SIG-M5 treated with dmso at 0.1 percent for 504 hours (cell line): ENCODE measurements at regions not wholly inside any gene's neighbourhood (a gene's known extent, or its start where the extent isn't known, plus 50 kb on each side); places are given as distances from the start of the nearest gene placed in this dataset.

Experiments used
- DNase-seq: peaks from one replicate; lab custom pipeline; 2025; ENCODE audit not compliant: unreplicated experiment; lab: John Stamatoyannopoulos, UW

GRCh38 chr11:10387206-10388083, 67.6 kb upstream of the AMPD3 start:
- no peak for DNase-seq

DNA sequence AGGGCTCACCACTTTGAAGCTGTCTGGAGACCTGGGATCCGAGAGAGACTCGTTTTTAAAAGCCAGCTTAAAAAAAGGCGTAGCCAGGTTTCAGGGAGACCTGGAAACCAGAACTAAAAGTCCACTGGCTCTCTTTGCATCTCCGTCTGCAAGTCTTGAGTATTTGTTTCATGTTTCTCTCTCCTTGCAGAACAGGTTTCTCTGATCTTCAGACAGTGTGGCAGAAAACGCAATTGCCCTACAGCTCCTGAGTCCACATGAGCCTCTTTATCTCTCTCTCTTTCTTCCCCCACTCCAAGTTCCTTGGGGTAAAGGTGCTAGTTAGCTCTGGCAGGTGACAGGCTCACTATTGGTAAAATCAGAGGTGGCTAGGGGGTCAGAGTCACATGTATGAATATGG, 67.0 kb upstream of the AMPD3 start:
- no peak for DNase-seq

- DNase-seq = no peak
Measured at GRCh38 chr11:10388574-10388973, 66.5 kb upstream of the AMPD3 start.

- no peak for DNase-seq
Measured at GRCh38 chr11:10390375-10390774, 64.7 kb upstream of the AMPD3 start.

DNA sequence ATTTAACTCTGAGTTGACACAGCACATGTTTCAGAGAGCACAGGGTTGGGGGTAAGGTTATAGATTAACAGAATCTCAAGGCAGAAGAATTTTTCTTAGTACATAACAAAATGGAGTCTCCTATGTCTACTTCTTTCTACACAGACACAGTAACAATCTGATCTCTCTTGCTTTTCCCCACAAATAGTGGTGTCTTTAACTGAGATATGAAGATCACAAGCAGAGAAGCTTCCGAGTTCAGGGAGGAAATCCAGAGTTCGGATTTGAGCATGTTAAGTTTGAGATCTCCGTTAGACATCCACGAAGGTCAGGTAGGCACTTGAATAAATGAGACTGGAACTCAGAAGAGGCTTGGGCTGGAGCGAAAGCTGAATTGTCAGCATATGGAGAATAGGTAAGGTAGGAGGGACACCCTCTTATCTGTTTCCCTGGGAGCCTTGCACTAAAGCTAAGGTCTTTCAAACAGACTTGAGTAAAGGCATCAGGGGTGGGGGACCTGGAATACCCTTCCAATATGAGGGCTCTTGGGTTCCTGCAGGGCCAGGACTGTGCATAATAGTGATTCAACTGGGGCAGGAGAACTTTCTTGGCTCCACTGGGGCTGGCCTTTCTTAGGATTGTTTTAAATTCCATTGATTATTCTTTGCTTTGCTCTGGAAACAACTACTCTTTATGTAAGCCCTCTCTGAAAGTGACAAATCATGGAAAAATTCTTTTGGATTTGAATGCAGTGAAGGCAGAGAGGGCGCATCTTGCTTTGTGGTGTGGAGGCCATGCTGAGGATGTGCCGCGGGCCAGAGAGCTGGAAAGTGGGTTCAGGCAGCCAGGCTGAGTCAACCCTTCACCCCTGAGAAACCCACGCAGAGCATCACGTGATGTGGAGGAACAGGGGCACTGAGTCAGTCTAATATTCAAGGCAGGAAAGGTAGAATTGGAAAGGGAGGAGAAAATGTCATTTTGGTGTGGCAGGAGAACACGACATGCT, 62.7 kb upstream of the AMPD3 start:
- DNase-seq = no peak

- DNase-seq = no peak
Measured at GRCh38 chr11:10394229-10395101, 60.6 kb upstream of the AMPD3 start.

- no peak for DNase-seq
Measured at GRCh38 chr11:10395166-10395897, 59.7 kb upstream of the AMPD3 start.

- no peak for DNase-seq
Measured at GRCh38 chr11:10396771-10397170, 58.3 kb upstream of the AMPD3 start.

DNA sequence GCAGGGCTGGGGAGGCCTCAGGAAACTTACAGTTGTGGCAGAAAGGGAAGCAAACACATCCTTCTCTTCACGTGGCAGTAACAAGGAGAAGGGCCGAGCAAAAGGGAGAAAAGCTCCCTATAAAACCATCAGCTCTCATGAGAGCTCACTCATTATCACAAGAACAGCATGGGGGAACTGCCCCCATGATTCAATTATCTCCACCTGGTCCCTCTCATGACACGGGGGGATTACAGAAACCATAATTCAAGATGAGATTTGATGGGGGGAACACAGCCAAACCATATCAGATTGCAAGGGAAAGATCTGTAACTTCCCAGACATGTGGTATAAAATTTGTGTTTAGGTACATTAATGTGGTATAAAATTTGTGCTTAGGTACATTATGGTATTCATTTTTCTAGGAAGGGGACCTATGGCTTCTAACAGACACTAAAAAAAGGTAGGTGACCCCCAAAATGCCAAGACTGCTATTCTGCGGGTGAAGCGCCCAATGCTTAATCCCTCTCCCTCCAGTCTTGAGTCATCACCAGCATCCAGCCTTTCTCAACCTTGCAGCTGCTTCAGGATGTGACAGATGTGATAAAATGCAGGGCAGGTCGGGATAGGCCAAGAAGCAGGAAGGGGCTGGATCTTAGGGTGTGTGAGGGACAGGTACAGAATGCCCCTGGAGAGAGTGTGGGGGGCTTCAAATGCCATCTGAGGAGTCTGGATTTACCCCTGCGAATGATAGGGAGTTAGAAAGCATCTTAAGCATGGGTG, 57.7 kb upstream of the AMPD3 start:
- DNase-seq = no peak

DNA sequence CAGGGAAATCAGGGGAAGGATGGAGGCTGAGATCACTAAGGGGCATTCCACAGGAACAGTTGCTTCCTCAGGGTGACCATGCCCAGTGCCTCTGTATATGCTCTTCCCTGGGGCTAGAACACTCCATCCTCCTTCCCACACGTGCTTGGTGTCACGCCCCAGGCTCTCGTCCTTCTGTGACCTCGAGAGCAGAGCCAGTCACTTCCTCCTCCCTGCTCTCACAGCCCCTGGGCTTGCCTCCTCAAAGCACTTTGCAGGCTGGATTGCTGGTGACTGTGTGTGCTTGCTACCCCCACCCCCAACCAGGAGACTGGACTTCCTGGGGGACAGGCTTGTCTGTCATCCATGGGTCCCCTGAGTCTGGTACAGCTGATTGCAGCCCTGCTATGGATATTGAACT, 56.5 kb upstream of the AMPD3 start:
- no peak for DNase-seq

GRCh38 chr11:10400856-10401255, 54.2 kb upstream of the AMPD3 start:
- no peak for DNase-seq

DNA sequence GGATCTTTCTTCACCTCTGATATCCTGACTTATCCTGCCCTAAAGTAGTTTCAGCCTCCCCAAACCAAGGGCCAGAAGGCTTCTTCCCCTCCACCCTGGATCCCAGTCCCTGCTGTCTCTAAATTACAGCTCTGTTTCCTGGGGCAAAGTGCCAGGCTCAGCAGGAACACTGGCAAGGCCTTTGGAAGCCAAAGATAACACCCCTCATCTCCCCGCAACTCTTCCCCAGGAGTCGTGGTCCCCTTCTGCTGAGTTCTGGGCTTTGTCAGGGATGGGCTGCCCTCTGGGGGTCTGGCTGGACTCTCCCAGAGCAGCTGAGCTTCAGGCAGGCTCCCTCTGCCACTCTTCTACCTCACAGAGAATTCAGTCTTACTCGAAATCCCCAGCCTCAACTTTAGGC, 53.8 kb upstream of the AMPD3 start:
- no peak for DNase-seq

GRCh38 chr11:10401696-10402392, 53.2 kb upstream of the AMPD3 start:
- no peak for DNase-seq
